LNCAP (cell line): ENCODE measurements at regions not wholly inside any gene's neighbourhood (a gene's known extent, or its start where the extent isn't known, plus 50 kb on each side); places are given as distances from the start of the nearest gene placed in this dataset.

Source experiments
- TF ChIP-seq, protein P1 (sequence below): fragments of 450-650 bp; IDR thresholded peaks from 2 replicates; pipeline ENCODE4 v1.5.1; 2017; ENCODE audit warnings: mild to moderate bottlenecking

DNA sequence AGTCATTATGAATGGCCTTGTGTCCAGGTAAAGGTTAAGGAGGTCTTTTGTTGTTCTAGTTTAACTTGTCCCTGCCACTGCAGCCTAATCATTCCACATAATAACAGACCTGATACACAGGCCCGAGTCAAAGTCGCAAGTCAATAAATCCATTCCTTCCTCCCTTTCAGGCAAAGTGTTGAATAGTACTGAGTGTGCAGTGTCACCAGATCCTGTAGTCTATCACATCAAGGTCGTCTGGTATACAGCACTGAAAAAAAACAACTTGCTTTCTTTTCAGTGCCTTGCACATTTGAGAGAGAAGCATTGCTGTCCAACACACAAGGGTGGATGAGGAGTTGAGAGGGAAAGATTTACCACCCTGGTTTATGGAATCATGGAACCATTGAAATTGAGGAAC, 606.2 kb downstream of the BCL11A start:
- TF ChIP-seq, protein P1, sequence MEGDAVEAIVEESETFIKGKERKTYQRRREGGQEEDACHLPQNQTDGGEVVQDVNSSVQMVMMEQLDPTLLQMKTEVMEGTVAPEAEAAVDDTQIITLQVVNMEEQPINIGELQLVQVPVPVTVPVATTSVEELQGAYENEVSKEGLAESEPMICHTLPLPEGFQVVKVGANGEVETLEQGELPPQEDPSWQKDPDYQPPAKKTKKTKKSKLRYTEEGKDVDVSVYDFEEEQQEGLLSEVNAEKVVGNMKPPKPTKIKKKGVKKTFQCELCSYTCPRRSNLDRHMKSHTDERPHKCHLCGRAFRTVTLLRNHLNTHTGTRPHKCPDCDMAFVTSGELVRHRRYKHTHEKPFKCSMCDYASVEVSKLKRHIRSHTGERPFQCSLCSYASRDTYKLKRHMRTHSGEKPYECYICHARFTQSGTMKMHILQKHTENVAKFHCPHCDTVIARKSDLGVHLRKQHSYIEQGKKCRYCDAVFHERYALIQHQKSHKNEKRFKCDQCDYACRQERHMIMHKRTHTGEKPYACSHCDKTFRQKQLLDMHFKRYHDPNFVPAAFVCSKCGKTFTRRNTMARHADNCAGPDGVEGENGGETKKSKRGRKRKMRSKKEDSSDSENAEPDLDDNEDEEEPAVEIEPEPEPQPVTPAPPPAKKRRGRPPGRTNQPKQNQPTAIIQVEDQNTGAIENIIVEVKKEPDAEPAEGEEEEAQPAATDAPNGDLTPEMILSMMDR = no peak

DNA sequence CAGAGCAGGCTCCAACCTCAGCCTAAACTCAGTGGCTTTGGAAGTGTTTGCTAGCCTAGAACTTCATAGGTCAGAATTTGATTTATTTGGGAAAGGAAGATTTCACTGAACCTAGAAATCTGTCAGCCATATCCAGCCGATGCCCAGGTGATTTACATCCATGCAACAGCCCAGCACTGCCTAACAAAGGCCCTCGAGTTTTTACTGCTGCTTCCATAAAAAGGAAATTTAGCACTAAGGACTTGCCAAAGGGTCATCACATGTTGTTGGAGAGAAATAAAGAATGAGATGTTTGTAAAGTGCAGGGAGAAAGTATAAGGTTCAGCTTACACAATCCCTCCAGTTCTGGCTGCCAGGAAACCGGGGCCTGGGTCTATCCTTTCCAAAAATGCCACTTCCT, 614.2 kb downstream of the BCL11A start:
- TF ChIP-seq, protein P1 = no peak

DNA sequence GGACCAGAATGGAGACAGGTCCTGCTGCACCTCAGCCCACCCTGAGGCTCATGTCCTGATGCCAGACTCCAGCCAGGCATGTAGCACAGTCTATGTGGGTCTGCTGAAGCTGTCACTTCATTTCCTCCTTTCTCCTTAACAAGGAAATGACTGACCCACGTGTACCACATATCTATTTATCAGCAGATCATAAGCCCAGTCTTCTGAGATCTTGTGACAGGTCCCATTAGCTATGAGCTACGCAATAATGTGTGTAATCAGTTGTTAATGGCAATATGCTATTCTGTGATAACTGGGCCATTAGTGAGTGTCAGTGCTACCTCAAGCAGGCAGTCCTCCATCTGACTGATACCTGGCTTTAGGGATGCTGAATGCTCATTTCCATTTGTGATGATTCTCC, 615.3 kb downstream of the BCL11A start:
- TF ChIP-seq, protein P1 = no peak

DNA sequence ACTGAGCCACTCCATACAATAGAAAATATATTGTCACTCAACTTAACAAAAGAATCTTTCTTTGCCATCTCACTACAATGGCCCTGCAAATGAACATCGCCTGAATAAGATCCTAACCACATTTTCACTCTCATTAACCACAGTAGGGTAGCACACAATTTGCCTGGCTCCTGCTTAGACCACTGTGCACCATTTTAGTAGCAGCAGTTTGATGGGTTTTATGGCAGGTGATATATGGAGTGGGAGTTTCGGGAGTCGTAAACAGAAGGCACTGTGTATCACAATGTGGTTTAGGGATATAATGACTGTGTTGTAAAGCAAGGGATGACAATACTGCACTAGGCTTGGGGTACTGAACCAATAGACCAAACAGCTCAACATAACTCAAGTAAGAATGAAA, 617.4 kb downstream of the BCL11A start:
- TF ChIP-seq, protein P1 = no peak

DNA sequence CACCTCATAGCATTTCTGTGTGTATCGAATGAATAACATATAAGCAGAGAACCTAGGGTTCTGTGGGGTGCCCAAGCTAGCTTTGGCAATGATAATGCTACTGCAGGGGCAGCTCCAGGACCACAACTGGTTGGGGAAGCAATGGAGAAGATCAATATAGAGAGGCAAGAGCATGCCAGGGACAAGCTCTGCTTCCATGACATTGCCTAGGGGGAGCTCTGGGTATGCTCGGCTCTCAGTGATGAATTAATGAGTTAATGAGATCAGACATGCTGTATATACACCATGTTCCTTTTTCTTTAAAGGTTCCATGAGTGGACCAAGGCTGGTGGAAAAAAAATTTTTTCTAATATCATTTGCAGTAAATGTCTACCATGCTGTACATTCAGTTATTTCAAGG, 618.4 kb downstream of the BCL11A start:
- TF ChIP-seq, protein P1 = no peak

DNA sequence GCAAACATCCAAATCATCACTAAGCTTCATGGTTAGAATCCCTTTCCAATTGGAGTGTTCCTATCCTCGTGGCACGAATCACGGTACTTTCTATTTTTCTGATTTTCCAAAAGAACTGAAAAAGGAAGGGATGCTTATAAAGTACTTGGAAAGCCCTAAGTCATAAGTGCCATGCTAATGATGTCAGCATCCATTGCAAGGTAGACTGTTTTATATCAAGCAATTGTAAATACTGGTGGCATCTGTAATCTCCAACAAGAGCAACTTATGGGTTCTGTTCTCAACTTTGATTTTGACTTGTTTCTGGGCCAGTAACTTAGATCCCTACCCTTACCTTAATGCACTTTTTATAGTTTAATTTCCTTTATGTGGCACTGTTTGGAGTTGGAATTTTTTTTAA, 619.5 kb downstream of the BCL11A start:
- TF ChIP-seq, protein P1 = no peak

DNA sequence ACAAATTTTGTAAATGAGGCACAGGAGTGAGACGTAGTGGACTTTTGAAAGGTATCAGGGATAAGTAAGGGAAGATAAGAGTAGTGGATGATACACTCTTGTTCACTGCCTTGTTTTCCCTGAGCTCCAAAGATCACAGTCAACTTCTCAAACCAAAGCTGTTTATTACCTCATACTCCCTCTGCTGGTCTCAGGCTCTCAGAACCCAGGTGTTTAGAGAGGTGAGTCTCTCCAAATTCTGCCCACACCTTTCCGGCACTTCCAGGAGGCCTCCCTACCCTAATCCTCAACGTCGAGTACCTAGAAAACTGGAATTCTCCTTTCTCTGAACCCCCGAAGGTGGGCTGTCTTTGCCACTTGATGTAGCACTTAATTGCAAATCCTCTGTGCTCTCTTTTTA, 621.1 kb downstream of the BCL11A start:
- TF ChIP-seq, protein P1 = no peak

DNA sequence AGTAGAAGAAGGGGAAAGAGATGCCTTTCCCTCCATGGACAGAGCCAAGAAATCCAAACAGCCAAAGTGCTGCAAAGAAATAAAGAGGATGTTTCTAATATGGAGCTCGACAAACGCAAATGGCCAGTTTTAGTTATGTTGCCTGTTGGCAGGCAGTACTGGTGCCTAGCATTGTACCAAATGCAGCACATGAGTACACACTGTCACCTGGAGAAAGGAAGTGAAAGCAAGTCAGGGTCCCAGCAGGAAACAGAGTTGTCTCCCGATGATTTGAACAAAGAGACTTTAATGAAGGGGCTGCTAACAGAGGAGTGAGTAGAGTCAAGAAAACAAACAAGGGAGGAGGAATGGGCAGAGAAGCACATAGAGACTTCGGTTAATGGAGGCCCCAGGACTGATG, 623.0 kb downstream of the BCL11A start:
- TF ChIP-seq, protein P1 = no peak
